ACC112 (cell line): ENCODE measurements at regions not wholly inside any gene's neighbourhood (a gene's known extent, or its start where the extent isn't known, plus 50 kb on each side); places are given as distances from the start of the nearest gene placed in this dataset.

Experiments
- H2AFZ ChIP-seq: fragments of 200-600 bp; sonication (generic); one replicate; pipeline ENCODE4 v1.6.0; 2017; ENCODE audit warnings: antibody characterized with exemption, low read length; ENCODE audit not compliant: unreplicated experiment
- H3K27ac ChIP-seq: fragments of 200-600 bp; sonication (generic); 2 replicates; pipeline ENCODE4 v1.5.1; 2014; ENCODE audit warnings: low read depth, mild to moderate bottlenecking, antibody characterized with exemption, low read length, moderate library complexity
- H3K27me3 ChIP-seq: fragments of 200-600 bp; sonication (generic); 2 replicates; pipeline ENCODE4 v1.6.1; 2014; ENCODE audit warnings: mild to moderate bottlenecking, antibody characterized with exemption, low read length, moderate library complexity, mixed read lengths; ENCODE audit not compliant: insufficient read depth
- H3K36me3 ChIP-seq: fragments of 200-600 bp; sonication (generic); 2 replicates; pipeline ENCODE4 v1.6.1; 2016; ENCODE audit warnings: mild to moderate bottlenecking, antibody characterized with exemption, low read length, moderate library complexity, mixed read lengths; ENCODE audit not compliant: insufficient read depth
- H3K4me1 ChIP-seq: fragments of 200-600 bp; sonication (generic); one replicate; pipeline ENCODE4 v1.6.1; 2016; ENCODE audit warnings: low read length, mixed read lengths; ENCODE audit not compliant: insufficient read depth, unreplicated experiment, control insufficient read depth
- H3K4me3 ChIP-seq: fragments of 200-600 bp; sonication (generic); 2 replicates; pipeline ENCODE4 v1.5.1; 2014; ENCODE audit warnings: mild to moderate bottlenecking, low read depth, low read length
- H3K79me2 ChIP-seq: fragments of 200-600 bp; sonication (generic); one replicate; pipeline ENCODE4 v1.6.0; 2016; ENCODE audit warnings: low read length; ENCODE audit not compliant: control insufficient read depth, unreplicated experiment, insufficient read depth

DNA sequence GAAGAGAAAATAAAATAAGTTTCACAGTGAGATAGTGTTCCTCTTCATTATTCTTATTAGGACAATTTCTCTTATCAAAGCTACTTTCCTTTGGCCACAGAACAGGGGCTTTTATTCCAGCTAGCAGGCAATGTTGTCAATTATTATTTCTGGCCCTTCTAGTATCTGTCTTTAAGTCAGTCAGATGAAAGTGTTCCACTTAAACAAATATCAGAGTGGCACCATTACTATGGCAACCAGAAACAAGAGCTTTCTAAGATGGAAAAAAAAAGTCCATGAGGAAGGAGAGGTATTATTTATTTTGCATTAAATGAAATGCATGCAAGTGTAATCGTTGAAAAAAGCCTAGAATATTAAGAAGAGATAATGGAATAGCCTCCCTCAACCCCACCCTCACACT lies 426.4 kb downstream of the TUSC7 start:
- no peaks in the 10 kb centered on the region for H3K27me3 ChIP-seq
- H3K36me3 ChIP-seq, result no peaks in the 10 kb centered on the region
- H3K27ac ChIP-seq, result no peak overlapping the region
- H3K79me2 ChIP-seq, result no peaks in the 10 kb centered on the region
- H3K4me3 ChIP-seq, result no peak overlapping the region
- no peaks in the 10 kb centered on the region for H3K4me1 ChIP-seq
- H2AFZ ChIP-seq, result no peak overlapping the region

DNA sequence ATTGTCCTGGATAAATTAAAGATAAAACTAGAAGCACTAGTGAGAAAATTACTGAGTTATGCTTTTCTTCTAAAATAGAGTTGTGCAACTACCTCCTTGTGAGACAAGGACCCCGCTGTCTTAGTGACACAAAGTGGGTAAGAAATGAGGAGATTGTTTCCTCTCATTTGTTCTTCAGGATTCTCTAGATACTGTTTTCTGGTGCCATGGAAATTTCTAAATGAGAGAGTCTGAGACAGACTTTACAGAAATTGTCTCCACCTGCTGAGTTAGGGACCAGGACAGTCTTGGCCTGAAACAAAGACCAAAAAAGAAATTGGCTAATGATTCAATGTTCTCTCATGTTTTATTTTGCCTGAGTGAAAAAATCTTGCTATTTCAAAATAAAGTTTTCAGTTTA lies 427.5 kb downstream of the TUSC7 start:
- H3K36me3 ChIP-seq, result no peaks in the 10 kb centered on the region
- no peak overlapping the region for H2AFZ ChIP-seq
- H3K27me3 ChIP-seq, result no peaks in the 10 kb centered on the region
- H3K4me3 ChIP-seq, result no peak overlapping the region
- no peak overlapping the region for H3K27ac ChIP-seq
- H3K79me2 ChIP-seq, result no peaks in the 10 kb centered on the region
- H3K4me1 ChIP-seq, result no peaks in the 10 kb centered on the region

DNA sequence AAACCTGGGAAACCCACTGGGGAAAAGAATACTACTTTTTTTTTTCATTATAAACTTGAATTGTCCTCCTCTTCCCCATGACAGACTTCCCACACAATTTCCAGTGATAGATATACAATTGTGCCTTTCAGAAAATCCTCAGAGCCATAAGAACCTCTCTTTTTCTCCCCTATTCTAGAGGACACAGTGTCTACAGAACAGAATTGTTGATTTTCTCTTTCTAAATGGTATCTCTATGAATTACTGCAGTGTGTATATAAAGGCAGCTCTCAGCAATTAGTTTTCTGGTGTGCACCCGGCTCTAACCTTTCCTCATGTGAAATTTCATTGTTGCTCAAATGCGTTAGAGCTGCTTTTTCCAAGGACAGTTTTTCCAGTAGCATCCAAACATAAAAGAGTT lies 430.1 kb downstream of the TUSC7 start:
- Histone ChIP-seq H2AFZ (no peak overlapping the region), H3K36me3 (no peaks in the 10 kb centered on the region), H3K79me2 (no peaks in the 10 kb centered on the region), H3K27ac (no peak overlapping the region), H3K27me3 (no peaks in the 10 kb centered on the region), H3K4me1 (no peaks in the 10 kb centered on the region), H3K4me3 (no peak overlapping the region)

DNA sequence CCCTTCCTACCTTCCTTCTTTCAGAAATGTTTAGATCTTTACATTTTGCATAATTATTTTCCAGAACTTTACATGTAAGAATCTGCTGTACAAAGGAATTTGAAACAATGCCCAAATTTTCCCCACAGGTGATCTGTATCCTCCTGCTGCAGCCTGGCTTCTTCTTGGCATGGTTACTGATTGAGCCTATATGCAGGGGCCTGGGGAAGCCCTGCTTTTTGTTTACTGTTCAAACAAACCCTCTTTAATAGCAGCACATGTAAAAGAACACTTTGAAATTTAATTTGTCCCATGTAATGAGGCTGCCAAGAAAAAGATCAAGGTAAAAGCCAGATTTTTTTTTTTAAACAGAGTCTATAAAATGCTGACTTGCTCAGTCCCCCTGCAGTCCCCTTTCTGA lies 432.2 kb downstream of the TUSC7 start:
- Histone ChIP-seq H3K79me2 (no peaks in the 10 kb centered on the region), H3K27ac (no peak overlapping the region), H3K36me3 (no peaks in the 10 kb centered on the region), H2AFZ (no peak overlapping the region), H3K4me1 (no peaks in the 10 kb centered on the region), H3K4me3 (no peak overlapping the region), H3K27me3 (no peaks in the 10 kb centered on the region)

DNA sequence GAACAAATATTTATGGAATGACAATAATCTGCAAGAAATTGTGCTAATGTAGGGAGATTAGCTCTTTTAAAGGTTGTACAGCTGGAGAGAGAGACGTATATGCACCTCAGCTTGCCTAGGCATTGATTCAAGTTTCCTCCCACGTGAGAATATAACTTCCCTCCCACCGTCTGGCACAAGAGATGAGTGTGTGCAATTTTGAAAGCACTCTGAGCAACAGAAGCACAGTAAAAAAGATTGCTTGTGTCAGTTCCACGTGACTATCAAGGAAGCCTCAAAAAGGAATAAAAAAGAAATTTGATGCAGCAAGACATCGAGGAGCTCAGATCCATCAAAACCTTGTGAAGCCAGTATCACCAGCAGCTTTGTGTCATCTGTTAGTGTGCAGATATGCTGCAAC lies 435.3 kb downstream of the TUSC7 start:
- Histone ChIP-seq H2AFZ (peak overlapping the region; percentile 31), H3K27ac (no peak overlapping the region), H3K27me3 (no peaks in the 10 kb centered on the region), H3K36me3 (no peaks in the 10 kb centered on the region), H3K4me3 (no peak overlapping the region; the same call in 1 of the 2 replicates), H3K79me2 (no peaks in the 10 kb centered on the region), H3K4me1 (no peaks in the 10 kb centered on the region)

DNA sequence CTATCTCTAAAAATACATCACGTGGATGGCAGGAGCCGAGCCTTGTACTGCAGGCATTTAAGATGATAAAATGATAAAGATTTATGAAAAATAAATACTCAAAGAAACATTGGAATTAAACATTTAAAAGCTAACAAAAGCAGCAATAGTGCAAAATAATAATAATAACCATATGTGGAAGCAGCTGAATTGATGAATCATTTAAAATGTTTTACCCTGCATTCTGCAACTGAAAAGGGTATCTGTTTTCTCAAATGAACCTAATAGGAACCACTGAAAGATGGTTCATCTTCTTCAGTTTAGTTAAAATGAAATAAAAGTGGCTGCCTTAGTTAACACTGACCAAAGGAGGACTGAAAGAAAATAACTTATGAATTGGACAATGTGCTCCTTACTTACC lies 436.1 kb downstream of the TUSC7 start:
- Histone ChIP-seq H2AFZ (no peak overlapping the region), H3K36me3 (no peaks in the 10 kb centered on the region), H3K79me2 (no peaks in the 10 kb centered on the region), H3K4me3 (no peak overlapping the region), H3K27me3 (no peaks in the 10 kb centered on the region), H3K27ac (no peak overlapping the region), H3K4me1 (peaks cover under 1% of the 10 kb centered on the region)

DNA sequence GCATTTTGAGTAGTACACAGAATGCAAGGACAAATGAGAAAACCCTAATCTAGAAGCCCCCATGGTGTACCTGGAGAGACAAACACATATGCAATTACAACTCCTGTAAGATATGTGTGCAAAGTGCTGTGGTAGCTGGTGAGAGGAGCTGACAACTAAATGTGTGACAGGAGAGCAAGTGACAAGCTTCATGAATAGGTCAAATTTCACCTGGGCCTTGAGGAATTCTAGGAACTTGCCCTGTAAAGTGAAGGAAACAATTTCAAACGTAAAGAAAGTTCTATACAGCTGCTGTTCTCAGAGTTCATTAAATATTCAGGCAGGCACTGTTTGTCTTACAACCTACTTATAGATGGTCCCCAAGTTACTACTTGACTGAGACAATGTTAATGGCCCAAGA lies 437.0 kb downstream of the TUSC7 start:
- H3K27me3 ChIP-seq, result no peaks in the 10 kb centered on the region
- no peak overlapping the region for H3K4me3 ChIP-seq
- H2AFZ ChIP-seq, result no peak overlapping the region
- no peak overlapping the region for H3K27ac ChIP-seq
- no peaks in the 10 kb centered on the region for H3K79me2 ChIP-seq
- peaks cover 3% of the 10 kb centered on the region for H3K4me1 ChIP-seq
- no peaks in the 10 kb centered on the region for H3K36me3 ChIP-seq

DNA sequence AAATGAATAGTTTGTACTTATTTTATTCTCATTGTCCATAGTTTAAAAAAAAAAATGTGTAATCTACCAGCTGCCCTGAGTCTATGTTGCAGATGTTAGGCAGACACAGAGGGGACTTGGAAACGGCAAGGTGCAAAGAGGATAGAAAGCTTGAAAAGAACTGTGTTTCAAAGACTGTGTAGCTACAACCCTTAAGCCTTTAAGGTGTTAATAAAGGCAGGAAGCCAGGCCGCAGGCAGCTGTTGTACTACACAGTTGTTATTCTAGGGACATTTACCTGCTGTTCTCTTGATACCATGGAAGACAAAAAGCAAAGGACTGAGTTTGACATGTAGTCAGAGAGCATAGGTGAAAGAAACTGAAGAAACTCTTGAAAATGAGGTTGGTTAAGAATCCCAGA lies 440.0 kb downstream of the TUSC7 start:
- Histone ChIP-seq H3K4me1 (peaks cover 3% of the 10 kb centered on the region), H3K36me3 (no peaks in the 10 kb centered on the region), H3K27me3 (no peaks in the 10 kb centered on the region), H2AFZ (no peak overlapping the region), H3K27ac (no peak overlapping the region), H3K79me2 (no peaks in the 10 kb centered on the region), H3K4me3 (no peak overlapping the region)

DNA sequence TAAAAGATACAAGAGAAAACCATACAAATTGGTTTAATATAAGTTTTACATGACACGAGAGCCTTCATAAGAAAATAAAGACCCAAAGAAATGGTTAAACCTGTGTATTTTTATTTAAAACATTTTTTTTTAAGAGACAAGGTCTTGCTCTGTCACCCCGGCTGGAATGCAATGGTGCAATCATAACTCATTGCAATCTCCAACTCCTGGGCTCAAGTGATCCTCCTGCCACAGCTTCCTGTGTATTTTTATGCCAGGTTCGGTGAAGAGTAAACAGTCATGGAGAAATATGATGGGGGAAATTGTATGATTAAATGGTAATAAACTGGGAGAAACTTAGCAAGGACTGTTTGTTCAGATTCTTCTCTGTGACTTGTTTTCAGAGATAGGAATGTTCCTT lies 441.0 kb downstream of the TUSC7 start:
- Histone ChIP-seq H3K27ac (no peak overlapping the region), H3K36me3 (no peaks in the 10 kb centered on the region), H3K79me2 (no peaks in the 10 kb centered on the region), H3K4me3 (no peak overlapping the region), H3K4me1 (peaks cover 3% of the 10 kb centered on the region), H3K27me3 (no peaks in the 10 kb centered on the region), H2AFZ (no peak overlapping the region)

DNA sequence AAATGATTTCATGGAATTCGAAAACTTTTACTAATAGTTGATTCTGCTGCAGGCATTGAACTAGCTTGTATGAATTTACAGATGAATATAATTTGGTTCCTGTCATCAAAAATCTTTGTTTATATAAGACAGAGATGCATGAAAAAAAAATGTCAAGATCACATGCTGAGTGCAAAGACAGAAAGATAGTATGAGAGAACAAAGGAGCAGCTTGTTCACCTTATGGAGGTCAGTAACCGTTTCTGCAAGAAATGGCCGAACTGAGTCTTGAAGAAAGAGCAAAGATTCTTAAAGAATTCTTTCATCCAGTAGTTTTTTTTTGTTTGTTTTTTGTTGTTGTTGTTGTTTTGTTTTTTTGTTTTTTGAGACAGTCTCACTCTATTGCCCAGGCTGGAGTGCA lies 450.6 kb downstream of the TUSC7 start:
- Histone ChIP-seq H3K27ac (no peak overlapping the region), H3K27me3 (no peaks in the 10 kb centered on the region), H3K79me2 (no peaks in the 10 kb centered on the region), H3K36me3 (no peaks in the 10 kb centered on the region), H3K4me3 (no peak overlapping the region), H3K4me1 (no peaks in the 10 kb centered on the region), H2AFZ (no peak overlapping the region)

DNA sequence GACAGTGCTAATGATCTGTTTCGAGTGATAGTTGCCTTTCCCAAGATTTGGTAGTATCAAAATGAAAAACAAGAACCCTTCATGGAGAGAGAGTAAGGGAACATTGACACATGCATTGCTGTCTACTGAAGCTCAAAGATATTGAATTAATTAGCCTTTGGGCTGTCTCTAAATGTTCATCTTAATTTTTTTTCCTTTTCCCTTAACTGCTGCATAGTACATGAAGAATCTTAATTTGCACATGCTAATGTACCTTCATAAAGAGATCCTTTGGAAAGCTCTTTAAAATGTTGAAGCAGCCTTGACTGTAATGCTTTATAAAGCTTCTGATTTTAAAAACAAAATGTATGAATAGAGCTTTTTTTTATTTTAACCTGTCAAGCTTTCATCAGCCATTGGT lies 452.2 kb downstream of the TUSC7 start:
- H3K4me1 ChIP-seq, result no peaks in the 10 kb centered on the region
- H2AFZ ChIP-seq, result no peak overlapping the region
- H3K36me3 ChIP-seq, result no peaks in the 10 kb centered on the region
- no peak overlapping the region for H3K4me3 ChIP-seq
- H3K27me3 ChIP-seq, result no peaks in the 10 kb centered on the region
- H3K79me2 ChIP-seq, result no peaks in the 10 kb centered on the region
- no peak overlapping the region for H3K27ac ChIP-seq

DNA sequence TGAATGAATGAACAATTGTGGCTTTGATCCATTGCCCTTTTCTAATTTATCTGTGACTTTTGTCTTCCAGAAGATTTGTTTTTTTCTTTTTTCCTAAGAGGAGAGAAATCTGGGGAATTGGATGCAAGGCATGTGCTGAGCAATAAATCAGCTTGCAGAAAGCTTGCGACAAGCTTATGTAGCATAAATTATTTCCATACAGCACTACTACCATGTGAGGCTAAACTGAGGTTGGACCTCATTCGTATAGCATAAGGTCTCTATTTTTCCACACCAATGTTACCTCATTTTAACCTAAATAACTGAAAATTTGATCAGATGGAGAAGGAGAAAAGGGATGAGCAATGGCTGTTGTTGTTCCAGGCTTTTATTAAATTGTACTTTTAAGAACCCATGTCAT lies 455.6 kb downstream of the TUSC7 start:
- no peaks in the 10 kb centered on the region for H3K4me1 ChIP-seq
- H3K79me2 ChIP-seq, result no peaks in the 10 kb centered on the region
- H3K27ac ChIP-seq, result no peak overlapping the region
- H3K4me3 ChIP-seq, result no peak overlapping the region
- H3K27me3 ChIP-seq, result no peaks in the 10 kb centered on the region
- H2AFZ ChIP-seq, result no peak overlapping the region
- H3K36me3 ChIP-seq, result no peaks in the 10 kb centered on the region
